Spleen (tissue), 3 donors: ENCODE measurements at regions not wholly inside any gene's neighbourhood (a gene's known extent, or its start where the extent isn't known, plus 50 kb on each side); places are given as distances from the start of the nearest gene placed in this dataset.

Source experiments
- POLR2A ChIP-seq, 3 donors: fragments of 450-650 bp; IDR thresholded peaks; one replicate each; pipeline ENCODE4 v1.5.1; 2017; ENCODE audit warnings: antibody characterized with exemption in 3 of 3, mild to moderate bottlenecking in 1 of 3
- POLR2AphosphoS5 ChIP-seq, 3 donors: sonication (generic); formaldehyde crosslinking; IDR thresholded peaks; one replicate each; pipeline ENCODE4 v1.5.1; 2017; ENCODE audit warnings: antibody characterized with exemption in 3 of 3

GRCh38 chr6:163906006-163906710, 491.6 kb downstream of the QKI start:
- no peak for TF ChIP-seq POLR2A (IDR thresholded peaks at IDR 0.05)
- no peak for TF ChIP-seq POLR2AphosphoS5 (IDR thresholded peaks at IDR 0.05)
